K562 (cell line): ENCODE measurements at regions not wholly inside any gene's neighbourhood (a gene's known extent, or its start where the extent isn't known, plus 50 kb on each side); places are given as distances from the start of the nearest gene placed in this dataset.

Experiments used
- ATAC-seq: fragments of 200-7000 bp; cut with Tn5 transposase; 3 replicates; pipeline ENCODE4 v1.9.1; 2020; ENCODE audit warnings: moderate library complexity
- BruUV-seq: library from RNA; stranded (reverse); fragments of 400-500 nt; replicated peaks from 2 replicates; lab custom pipeline; 2021; lab: Mats Ljungman, UMichigan
- CTCF ChIA-PET: fragments of 300-600 bp; formaldehyde crosslinking; extraction: SDS; loops from one replicate; lab custom pipeline; 2021; ENCODE audit warnings: low intra/inter-chr PET ratio; lab: Yijun Ruan, JAX
- POLR2A ChIA-PET: fragments of 300-600, 350-650 bp; sonication (Branson Sonifier 250); formaldehyde crosslinking; extraction: SDS; loops from one replicate; lab custom pipeline; 2021; ENCODE audit warnings: antibody characterized with exemption, inconsistent platforms; lab: Yijun Ruan, JAX
- DNase-seq, 4 experiments: peaks; one replicate each; pipeline versions ENCODE4 v3.0.0 to v3.0.0-alpha.2; 2011 to 2018; ENCODE audit warnings: low spot score in 3 of 4, mixed read lengths in 3 of 4; ENCODE audit errors: extremely low read depth in 1 of 4
- FAIRE-seq: peaks from 2 replicates; lab custom pipeline; 2011; peaks lifted over from hg19 to GRCh38; lab: Jason Lieb, UNC
- H2AFZ ChIP-seq: 2 replicates; pipeline ENCODE4 v1.6.0; 2011; ENCODE audit warnings: low read depth, low read length, control low read depth, inconsistent platforms
- H3K27ac ChIP-seq: fragments of 200-600 bp; 3 replicates; pipeline ENCODE4 v1.8.0; 2011; ENCODE audit warnings: low read depth, mild to moderate bottlenecking, control low read depth, inconsistent platforms, low read length, moderate library complexity, mixed read lengths; ENCODE audit errors: extremely low read depth
- H3K27me3 ChIP-seq, 2 experiments: fragments of 300-600 bp in 1 of 2; 2 replicates in 1 of 2; 3 replicates in 1 of 2; pipeline versions ENCODE4 v1.6.0 to v1.8.0; 2011; ENCODE audit warnings: inconsistent platforms in 2 of 2, low read length in 2 of 2, mild to moderate bottlenecking in 1 of 2, mixed read lengths in 1 of 2, moderate library complexity in 1 of 2; ENCODE audit not compliant: control insufficient read depth in 2 of 2, insufficient read depth in 2 of 2
- H3K36me3 ChIP-seq: fragments of 300-600 bp; 3 replicates; pipeline ENCODE4 v1.8.0; 2011; ENCODE audit warnings: mild to moderate bottlenecking, low read length, inconsistent platforms; ENCODE audit not compliant: control insufficient read depth, insufficient read depth
- H3K4me1 ChIP-seq, 2 experiments: fragments of 200-600 bp in 1 of 2; replicated peaks in 1 of 2; 2 replicates in 1 of 2; 3 replicates in 1 of 2; pipeline versions ENCODE4 v1.5.1 to v1.8.0; 2011; ENCODE audit warnings: inconsistent platforms in 2 of 2, low read length in 2 of 2, mild to moderate bottlenecking in 1 of 2, mixed read lengths in 1 of 2, moderate library complexity in 1 of 2; ENCODE audit not compliant: control insufficient read depth in 2 of 2, insufficient read depth in 2 of 2
- H3K4me2 ChIP-seq: 2 replicates; pipeline ENCODE4 v1.6.1; 2011; ENCODE audit warnings: low read length, control low read depth, inconsistent platforms, mixed read lengths; ENCODE audit not compliant: insufficient read depth
- H3K4me3 ChIP-seq: fragments of 200-600 bp; sonication (generic), shearing (Covaris generic); 2 replicates; pipeline ENCODE4 v1.5.1; 2016; ENCODE audit warnings: control low read depth, inconsistent platforms
- H3K79me2 ChIP-seq: fragments of 200-600 bp; 3 replicates; pipeline ENCODE4 v1.8.0; 2011; ENCODE audit warnings: low read length, inconsistent platforms; ENCODE audit not compliant: control insufficient read depth, insufficient read depth
- H3K9ac ChIP-seq, 2 experiments: 2 replicates each; pipeline versions ENCODE4 v1.6.0 to v1.6.1; 2011; ENCODE audit warnings: low read depth in 2 of 2, low read length in 2 of 2, control low read depth in 1 of 2, inconsistent platforms in 1 of 2, mild to moderate bottlenecking in 1 of 2, mixed read lengths in 1 of 2; ENCODE audit not compliant: insufficient read depth in 1 of 2
- H3K9me1 ChIP-seq: one replicate; pipeline ENCODE4 v1.6.0; 2011; ENCODE audit warnings: inconsistent platforms, mild to moderate bottlenecking, low read length, moderate library complexity; ENCODE audit not compliant: control insufficient read depth, insufficient read depth
- H3K9me3 ChIP-seq: replicated peaks from 2 replicates; pipeline ENCODE4 v1.5.1; 2011; ENCODE audit warnings: low read depth, low read length, inconsistent platforms; ENCODE audit not compliant: control insufficient read depth, insufficient read depth
- H4K20me1 ChIP-seq: replicated peaks from 2 replicates; pipeline ENCODE4 v1.6.1; 2011; ENCODE audit warnings: low read length, inconsistent platforms, mixed read lengths; ENCODE audit not compliant: control insufficient read depth, insufficient read depth
- ADNP ChIP-seq: fragments of 200-800 bp; sonication (Bioruptor generic); IDR thresholded peaks from 2 replicates; pipeline ENCODE4 v1.6.1; 2016; ENCODE audit warnings: missing genetic modification characterization, missing compliant biosample characterization
- CBX5 ChIP-seq: IDR thresholded peaks from 2 replicates; pipeline ENCODE4 v1.6.1; 2014; ENCODE audit warnings: low read depth, borderline replicate concordance
- DDX20 ChIP-seq: fragments of 450-650 bp; IDR thresholded peaks from 2 replicates; pipeline ENCODE4 v1.6.1; 2016; ENCODE audit warnings: missing genetic modification characterization, low read depth, mild to moderate bottlenecking, missing compliant biosample characterization, moderate library complexity
- E2F3 ChIP-seq: fragments of 250-450 bp; sonication (Bioruptor Pico); IDR thresholded peaks from 2 replicates; pipeline ENCODE4 v1.4.0; 2020; ENCODE audit warnings: mild to moderate bottlenecking
- FOXJ2 ChIP-seq: fragments of 200-800 bp; sonication (Bioruptor generic); IDR thresholded peaks from 2 replicates; pipeline ENCODE4 v1.6.1; 2016; ENCODE audit warnings: missing genetic modification characterization, missing compliant biosample characterization
- GABPB2 ChIP-seq: fragments of 250-450 bp; sonication (Bioruptor Pico); conservative IDR thresholded peaks from 2 replicates; pipeline ENCODE4 v1.5.1; 2021; ENCODE audit warnings: mild to moderate bottlenecking
- HMGN3 ChIP-seq: IDR thresholded peaks from 2 replicates; pipeline ENCODE4 v1.6.1; 2011; ENCODE audit warnings: borderline replicate concordance, low read depth, mild to moderate bottlenecking, mixed read lengths, low read length; ENCODE audit not compliant: insufficient read length; ENCODE audit errors: extremely low read depth
- MCM2 ChIP-seq: fragments of 450-650 bp; IDR thresholded peaks from 2 replicates; pipeline ENCODE4 v1.6.1; 2017; ENCODE audit warnings: low read depth, mild to moderate bottlenecking
- MECOM ChIP-seq: fragments of 250-450 bp; sonication (Bioruptor Pico); IDR thresholded peaks from 2 replicates; pipeline ENCODE4 v1.8.0; 2022; ENCODE audit warnings: inconsistent platforms
- NONO ChIP-seq, 2 experiments: fragments of 200-400 bp in 1 of 2; fragments of 450-650 bp in 1 of 2; formaldehyde crosslinking in 1 of 2; IDR thresholded peaks; 2 replicates each; pipeline ENCODE4 v1.6.1; 2017; ENCODE audit warnings: low read depth in 2 of 2, mild to moderate bottlenecking in 2 of 2, moderate library complexity in 2 of 2, low read length in 1 of 2
- PHTF2 ChIP-seq: fragments of 250-450 bp; sonication (Bioruptor Pico); IDR thresholded peaks from 2 replicates; pipeline ENCODE4 v1.5.0; 2021; ENCODE audit warnings: mild to moderate bottlenecking
- POLR3A ChIP-seq: IDR thresholded peaks from 2 replicates; pipeline ENCODE4 v1.6.1; 2011; ENCODE audit warnings: borderline replicate concordance, mild to moderate bottlenecking, moderate library complexity; ENCODE audit not compliant: insufficient read length, insufficient read depth; ENCODE audit errors: extremely low read depth
- ZNF133 ChIP-seq: fragments of 250-450 bp; sonication (Bioruptor Pico); IDR thresholded peaks from 2 replicates; pipeline ENCODE4 v1.4.0; 2020; ENCODE audit warnings: mild to moderate bottlenecking
- ZZZ3 ChIP-seq: fragments of 450-650 bp; IDR thresholded peaks from 2 replicates; pipeline ENCODE4 v1.6.1; 2016; ENCODE audit warnings: antibody characterized with exemption, mild to moderate bottlenecking, moderate library complexity
- WGBS: fragments of 100-300 bp; shearing (Covaris generic); methylation state at CpG from one replicate; pipeline ENCODE4 v1.1.6; 2016; ENCODE audit warnings: low coverage, mixed read lengths; ENCODE audit not compliant: insufficient coverage; ENCODE audit errors: missing lambda C conversion rate; 5-methylcytosine and 5-hydroxymethylcytosine counted together
- in situ Hi-C: fragments of 300-500 bp; cut with MboI; formaldehyde crosslinking; loops from 4 replicates; pipeline ENCODE4 v1.15.0; 2018; ENCODE audit warnings: inconsistent platforms, mixed read lengths
- intact Hi-C: fragments of 100-400 bp; cut with micrococcal nuclease; formaldehyde crosslinking; loops from 2 replicates; pipeline ENCODE4 v1.14.2; 2022
- TF ChIP-seq, protein P1 (sequence below): sonication (generic); formaldehyde crosslinking; IDR thresholded peaks from 2 replicates; pipeline ENCODE4 v1.8.1; 2023; ENCODE audit warnings: mild to moderate bottlenecking, missing genetic modification reagents
- TF ChIP-seq, protein P2 (sequence below): sonication (generic); formaldehyde crosslinking; IDR thresholded peaks from 2 replicates; pipeline ENCODE4 v1.8.0; 2022; ENCODE audit warnings: mild to moderate bottlenecking, low read depth, missing genetic modification reagents
- TF ChIP-seq, protein P3 (sequence below): sonication (generic); formaldehyde crosslinking; IDR thresholded peaks from 2 replicates; pipeline ENCODE4 v1.8.1; 2023; ENCODE audit warnings: mild to moderate bottlenecking, missing genetic modification reagents
- TF ChIP-seq, protein P4 (sequence below): fragments of 450-650 bp; formaldehyde crosslinking; IDR thresholded peaks from 2 replicates; pipeline ENCODE4 v1.4.0; 2022; ENCODE audit warnings: missing genetic modification characterization

DNA sequence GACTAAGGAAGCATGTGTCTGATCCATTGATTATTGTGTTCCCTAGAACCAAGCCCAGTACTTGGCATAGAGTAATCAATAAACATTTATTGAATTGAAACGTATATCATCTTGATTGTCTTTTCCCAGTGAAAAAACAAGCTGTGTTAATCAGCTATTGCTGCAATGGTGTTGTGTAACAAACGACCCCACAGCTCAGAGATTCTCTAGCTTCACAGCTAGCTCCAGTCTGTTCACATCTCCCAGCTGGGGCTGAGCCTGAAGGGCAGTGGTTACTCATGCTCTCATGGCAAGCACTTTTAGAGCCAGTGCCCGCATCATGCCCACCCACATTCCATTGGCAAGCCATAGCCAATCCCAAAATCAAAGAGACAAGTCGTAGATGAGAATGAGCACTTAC lies 237.4 kb upstream of the RAB4A start:
- ATAC-seq: no peak
- H3K4me2 ChIP-seq: no peak overlapping the region
- no peak overlapping the region for H3K27ac ChIP-seq
- H2AFZ ChIP-seq: no peak overlapping the region
- no peaks in the 10 kb centered on the region for H3K79me2 ChIP-seq
- no peaks in the 10 kb centered on the region for H3K4me1 ChIP-seq
- POLR2A ChIA-PET: interaction anchor here (0.8 to 1.3 kb wide), 2 partner anchors 10 to 205 kb away, joined by 3 to 4 read pairs; no protein-coding TSS in a partner anchor
- no peak for DNase-seq
- no peaks in the 10 kb centered on the region for H3K36me3 ChIP-seq
- no peak overlapping the region for H3K4me3 ChIP-seq
- intact Hi-C loops: no loop called here
- BruUV-seq: no TSS peak
- 1% methylated on average over 4 of the region's 4 CpGs for WGBS
- in situ Hi-C loops: no loop called here
- H3K9me3 ChIP-seq: no peaks in the 10 kb centered on the region
- peaks cover 8 to 24% of the 10 kb centered on the region in 2 experiments; a peak in 4 of 5 replicates for H3K27me3 ChIP-seq
- no peak overlapping the region for H3K9ac ChIP-seq
- CTCF ChIA-PET: no interaction called here
- no peaks in the 10 kb centered on the region for H3K9me1 ChIP-seq
- no peaks in the 10 kb centered on the region for H4K20me1 ChIP-seq
- FAIRE-seq: no peak
- TF ChIP-seq ZZZ3: no peak
- TF ChIP-seq DDX20 (tag): no peak
- no peak for TF ChIP-seq HMGN3
- TF ChIP-seq GABPB2 (CRISPR knock-in tag): no peak
- TF ChIP-seq CBX5: no peak
- no peak for TF ChIP-seq MECOM (CRISPR knock-in tag)
- TF ChIP-seq, protein P1, sequence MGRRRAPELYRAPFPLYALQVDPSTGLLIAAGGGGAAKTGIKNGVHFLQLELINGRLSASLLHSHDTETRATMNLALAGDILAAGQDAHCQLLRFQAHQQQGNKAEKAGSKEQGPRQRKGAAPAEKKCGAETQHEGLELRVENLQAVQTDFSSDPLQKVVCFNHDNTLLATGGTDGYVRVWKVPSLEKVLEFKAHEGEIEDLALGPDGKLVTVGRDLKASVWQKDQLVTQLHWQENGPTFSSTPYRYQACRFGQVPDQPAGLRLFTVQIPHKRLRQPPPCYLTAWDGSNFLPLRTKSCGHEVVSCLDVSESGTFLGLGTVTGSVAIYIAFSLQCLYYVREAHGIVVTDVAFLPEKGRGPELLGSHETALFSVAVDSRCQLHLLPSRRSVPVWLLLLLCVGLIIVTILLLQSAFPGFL (CRISPR knock-in tag): no peak
- TF ChIP-seq, protein P2, sequence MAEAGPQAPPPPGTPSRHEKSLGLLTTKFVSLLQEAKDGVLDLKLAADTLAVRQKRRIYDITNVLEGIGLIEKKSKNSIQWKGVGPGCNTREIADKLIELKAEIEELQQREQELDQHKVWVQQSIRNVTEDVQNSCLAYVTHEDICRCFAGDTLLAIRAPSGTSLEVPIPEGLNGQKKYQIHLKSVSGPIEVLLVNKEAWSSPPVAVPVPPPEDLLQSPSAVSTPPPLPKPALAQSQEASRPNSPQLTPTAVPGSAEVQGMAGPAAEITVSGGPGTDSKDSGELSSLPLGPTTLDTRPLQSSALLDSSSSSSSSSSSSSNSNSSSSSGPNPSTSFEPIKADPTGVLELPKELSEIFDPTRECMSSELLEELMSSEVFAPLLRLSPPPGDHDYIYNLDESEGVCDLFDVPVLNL (CRISPR knock-in tag): no peak
- no peak for TF ChIP-seq MCM2
- TF ChIP-seq ADNP (tag): no peak
- no peak for TF ChIP-seq ZNF133 (CRISPR knock-in tag)
- TF ChIP-seq NONO (IDR thresholded peaks at IDR 0.05; ENCODE audit: low read depth in 2 of 2, low read length in 1 of 2): no peak
- TF ChIP-seq, protein P3, sequence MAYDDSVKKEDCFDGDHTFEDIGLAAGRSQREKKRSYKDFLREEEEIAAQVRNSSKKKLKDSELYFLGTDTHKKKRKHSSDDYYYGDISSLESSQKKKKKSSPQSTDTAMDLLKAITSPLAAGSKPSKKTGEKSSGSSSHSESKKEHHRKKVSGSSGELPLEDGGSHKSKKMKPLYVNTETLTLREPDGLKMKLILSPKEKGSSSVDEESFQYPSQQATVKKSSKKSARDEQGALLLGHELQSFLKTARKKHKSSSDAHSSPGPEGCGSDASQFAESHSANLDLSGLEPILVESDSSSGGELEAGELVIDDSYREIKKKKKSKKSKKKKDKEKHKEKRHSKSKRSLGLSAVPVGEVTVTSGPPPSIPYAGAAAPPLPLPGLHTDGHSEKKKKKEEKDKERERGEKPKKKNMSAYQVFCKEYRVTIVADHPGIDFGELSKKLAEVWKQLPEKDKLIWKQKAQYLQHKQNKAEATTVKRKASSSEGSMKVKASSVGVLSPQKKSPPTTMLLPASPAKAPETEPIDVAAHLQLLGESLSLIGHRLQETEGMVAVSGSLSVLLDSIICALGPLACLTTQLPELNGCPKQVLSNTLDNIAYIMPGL (CRISPR knock-in tag): no peak
- no peak for TF ChIP-seq E2F3
- no peak for TF ChIP-seq PHTF2 (CRISPR knock-in tag)
- no peak for TF ChIP-seq FOXJ2
- no peak for TF ChIP-seq POLR3A
- TF ChIP-seq, protein P4, sequence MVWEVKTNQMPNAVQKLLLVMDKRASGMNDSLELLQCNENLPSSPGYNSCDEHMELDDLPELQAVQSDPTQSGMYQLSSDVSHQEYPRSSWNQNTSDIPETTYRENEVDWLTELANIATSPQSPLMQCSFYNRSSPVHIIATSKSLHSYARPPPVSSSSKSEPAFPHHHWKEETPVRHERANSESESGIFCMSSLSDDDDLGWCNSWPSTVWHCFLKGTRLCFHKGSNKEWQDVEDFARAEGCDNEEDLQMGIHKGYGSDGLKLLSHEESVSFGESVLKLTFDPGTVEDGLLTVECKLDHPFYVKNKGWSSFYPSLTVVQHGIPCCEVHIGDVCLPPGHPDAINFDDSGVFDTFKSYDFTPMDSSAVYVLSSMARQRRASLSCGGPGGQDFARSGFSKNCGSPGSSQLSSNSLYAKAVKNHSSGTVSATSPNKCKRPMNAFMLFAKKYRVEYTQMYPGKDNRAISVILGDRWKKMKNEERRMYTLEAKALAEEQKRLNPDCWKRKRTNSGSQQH (CRISPR knock-in tag): no peak
- TF ChIP-seq, all 486 proteins: peak for 0
